ENCODE measurements at regions not wholly inside any gene's neighbourhood (a gene's known extent, or its start where the extent isn't known, plus 50 kb on each side); places are given as distances from the start of the nearest gene placed in this dataset.
"Not testable (repeated sequence)": the region's sequence is repeated elsewhere in the genome, so short reads cannot be mapped to it uniquely, and the experiment has no call there.

DNA sequence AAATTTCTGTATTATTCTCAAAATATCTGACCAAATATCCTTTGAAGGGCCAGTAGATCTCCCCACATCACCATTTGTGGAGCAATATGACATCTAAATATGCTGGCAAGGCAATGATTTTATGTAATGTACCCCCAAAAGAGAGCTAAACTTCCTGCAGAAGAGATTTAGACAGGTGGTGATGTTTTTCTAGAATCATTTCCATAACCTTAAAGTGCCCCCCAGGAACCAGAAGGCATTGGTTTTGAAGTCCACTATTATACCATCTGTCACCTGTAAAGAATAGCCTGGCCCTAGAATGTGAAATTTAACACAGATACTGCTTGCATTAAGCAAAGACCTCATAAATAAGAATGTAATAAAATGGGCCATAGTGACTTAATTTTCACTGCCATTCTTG, 77.9 kb upstream of the ABLIM1 start:
- no peak for DNase-seq

DNA sequence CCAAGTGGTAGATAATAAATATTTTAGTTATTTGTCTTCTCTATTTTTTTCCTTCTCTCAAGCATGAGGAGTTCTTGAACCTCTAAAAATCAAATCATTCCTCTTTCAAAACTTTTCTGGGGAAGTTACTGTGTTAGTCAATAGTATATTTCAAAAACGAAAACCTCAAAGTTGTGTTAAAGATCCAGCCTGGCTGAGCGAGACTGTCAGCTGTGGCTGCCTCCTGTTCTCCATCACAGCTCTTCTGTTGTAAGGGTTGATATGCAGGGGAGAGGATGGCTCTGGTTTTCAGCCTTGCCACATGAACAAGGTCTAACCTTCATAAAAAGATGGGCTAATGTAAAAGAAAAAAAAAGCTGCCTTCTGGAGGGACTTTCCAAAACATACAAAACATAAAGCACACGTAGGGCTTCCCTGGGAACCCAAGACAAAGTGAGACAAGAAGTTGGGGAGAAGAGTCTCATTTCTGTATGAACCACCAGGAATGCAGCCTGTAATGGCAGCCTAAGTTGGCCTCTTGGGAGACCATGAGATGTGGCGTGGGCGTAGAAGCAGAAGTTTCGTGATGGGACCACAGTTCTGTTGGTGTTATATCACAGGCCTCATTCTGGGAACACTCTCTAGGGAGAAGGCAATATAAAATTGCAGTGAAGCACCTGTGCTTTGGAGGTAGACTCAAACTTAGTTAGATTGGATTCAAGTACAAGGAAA, 77.9 kb upstream of the FHIP2A start:
- DNase-seq: no peak

DNA sequence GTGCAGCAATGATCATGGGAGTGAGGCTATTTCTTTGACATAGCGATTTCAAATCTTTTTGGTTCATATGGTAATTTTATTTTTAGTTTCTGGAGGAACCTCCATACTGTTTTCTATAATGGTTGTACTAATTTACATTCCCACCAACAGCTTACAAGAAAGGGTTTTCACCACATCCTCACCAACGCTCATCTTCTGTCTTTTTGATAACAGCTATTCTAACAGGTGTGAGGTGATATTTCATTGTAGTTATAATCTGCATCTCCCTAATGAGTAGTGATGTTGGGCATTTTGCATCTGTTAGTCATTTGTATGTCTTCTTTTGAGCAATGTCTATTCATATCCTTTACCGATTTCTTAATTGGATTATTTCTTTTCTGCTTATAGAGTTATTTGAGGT, 75.0 kb upstream of the FHIP2A start:
- DNase-seq: no peak

DNA sequence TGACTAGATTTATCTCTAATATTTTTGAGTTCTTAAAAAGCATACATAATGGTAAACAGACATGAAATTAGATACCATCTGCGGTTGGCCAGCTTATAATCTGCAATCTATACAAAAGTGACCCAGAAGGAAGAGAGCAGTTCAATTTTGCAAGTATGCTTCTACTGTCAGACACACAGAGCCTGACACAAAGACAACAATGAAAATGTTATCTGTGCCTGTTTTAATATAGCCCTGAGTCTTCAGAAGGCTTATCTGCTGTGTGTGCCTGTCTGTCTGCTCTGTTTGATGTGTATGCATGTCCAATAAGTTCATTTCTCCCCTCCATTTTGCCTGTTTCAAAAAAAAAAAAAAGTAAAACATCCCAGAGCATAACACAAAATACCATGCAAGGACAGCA, 73.3 kb upstream of the FHIP2A start:
- DNase-seq: no peak

DNA sequence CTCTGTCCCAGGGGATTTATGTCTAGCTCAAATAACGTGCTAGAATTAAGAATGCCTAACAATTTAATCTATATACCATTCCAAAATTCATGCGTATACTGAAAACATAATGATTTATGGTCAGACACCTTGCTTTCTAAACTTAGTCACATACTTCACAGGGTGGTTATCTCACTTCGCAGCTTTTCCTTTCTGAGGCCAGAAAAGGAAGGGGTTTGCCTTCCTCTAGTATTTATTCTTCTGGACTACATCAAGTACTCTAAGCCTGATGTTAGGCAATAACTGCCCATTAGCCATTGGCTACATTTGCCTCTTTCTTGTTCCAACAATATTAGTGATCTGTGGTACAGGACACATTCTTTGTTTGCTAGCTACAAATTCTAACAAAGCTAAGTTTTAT, 72.6 kb upstream of the FHIP2A start:
- DNase-seq: no peak

DNA sequence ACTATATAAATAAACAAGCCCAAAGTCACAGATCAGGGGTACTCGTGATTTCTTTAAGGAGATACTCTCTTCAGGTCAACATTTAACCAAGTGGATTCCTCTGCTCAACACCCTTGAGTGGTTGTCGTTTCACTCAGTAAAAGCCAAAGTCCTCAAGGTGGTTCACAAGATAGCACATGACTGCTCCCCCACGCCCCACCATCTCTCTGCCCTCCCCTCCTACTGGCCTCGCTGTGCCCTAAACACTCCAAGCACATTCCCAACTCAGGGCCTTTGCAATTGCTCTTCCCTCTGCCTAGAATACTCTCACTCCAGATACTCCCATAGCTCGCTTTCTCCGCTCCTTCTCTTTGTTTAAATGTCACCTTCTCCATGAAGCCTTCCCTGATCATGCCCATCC, 72.1 kb upstream of the FHIP2A start:
- no peak for DNase-seq

DNA sequence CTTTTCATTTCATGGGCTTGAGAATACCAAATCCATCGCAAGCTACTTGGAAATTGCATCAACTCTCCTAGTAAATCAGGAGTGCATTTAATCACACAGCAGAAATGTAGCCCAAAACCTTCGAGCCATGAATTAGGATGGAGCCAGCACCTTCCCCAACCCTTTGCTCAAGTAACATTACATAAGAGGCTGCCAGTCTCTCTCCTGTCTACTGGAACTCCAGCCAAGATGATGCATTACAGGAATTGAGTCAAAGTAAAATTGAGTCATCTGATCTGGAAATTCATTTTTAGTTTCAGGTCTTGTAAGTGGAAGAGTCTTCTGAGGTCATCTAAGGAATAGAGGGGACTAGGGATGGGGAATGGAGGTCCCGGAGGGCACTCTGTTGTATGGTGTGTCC, 69.7 kb upstream of the FHIP2A start:
- no peak for DNase-seq

DNA sequence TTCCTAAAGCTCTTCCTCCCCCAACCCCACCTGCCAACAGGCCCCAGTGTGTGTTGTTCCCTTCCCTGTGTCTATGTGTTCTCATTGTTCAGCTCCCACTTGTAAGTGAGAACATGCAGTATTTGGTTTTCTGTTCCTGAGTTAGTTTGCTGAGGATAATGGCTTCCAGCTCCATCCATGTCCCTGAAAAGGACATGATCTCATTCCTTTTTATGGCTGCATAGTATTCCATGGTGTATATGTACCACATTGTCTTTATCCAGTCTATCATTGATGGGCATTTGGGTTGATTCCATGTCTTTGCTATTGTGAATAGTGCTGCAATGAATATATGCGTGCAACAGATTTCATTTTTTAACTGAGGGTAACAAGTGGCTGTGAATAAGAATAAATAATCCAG, 69.0 kb upstream of the FHIP2A start:
- DNase-seq: not testable (repeated sequence)

DNA sequence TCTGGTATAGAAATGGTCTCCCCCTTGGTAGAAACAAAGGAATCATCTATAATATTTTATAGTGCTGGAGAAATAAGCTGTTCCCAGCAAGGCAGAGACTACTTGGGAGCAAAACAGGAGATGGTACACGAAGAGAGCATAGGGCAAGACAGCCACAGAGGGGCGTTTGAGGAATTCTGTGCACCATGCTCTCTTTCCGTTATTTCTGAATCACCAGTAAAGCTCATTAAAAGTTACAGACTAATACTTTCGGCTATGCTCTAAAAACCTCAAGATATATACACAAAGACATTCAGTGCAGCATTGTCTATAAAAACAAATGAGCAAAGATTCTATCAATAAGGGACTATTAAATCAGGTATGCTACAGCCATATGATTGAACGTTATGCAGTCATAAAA, 68.5 kb upstream of the FHIP2A start:
- no peak for DNase-seq

DNA sequence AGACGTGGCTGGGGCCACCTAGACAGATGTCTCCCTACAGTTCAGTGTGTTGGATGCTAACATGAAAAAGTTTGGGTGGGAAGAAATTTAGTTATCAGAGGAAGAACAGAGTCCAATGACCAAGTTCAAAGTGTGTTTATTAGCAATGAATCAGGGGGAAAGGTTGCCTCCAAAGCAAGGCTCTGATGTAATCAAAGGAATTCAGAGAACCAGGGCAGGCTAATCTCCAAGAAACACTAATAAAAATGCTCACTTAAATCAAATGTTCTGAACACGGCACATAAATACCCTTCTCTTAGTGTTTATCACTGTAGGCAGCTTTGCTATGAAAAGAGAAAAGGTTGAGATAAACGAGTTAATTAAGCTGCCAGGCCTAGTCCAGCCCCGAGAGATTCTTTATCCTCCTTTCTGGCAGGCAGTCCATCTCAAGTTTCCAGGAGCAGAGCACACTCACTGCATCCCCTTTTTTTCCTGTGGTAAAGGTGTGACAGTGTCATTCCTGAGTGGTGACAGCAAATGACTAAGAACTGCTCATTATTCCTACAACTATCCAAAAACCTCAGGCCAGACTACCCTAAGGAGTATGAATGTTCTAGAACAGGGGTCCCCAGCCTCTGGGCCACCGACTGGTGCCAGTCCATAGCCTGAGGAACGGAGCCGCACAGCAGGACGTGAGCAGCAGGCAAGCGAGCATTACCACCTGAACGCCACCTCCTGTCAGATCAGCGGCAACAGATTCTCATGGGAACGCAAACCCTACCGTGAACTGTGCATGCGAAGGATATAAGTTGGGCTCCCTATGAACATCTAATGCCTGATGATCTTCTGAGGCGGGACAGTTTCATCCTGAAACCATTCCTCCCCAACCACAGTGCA, 66.9 kb upstream of the FHIP2A start:
- no peak for DNase-seq

DNA sequence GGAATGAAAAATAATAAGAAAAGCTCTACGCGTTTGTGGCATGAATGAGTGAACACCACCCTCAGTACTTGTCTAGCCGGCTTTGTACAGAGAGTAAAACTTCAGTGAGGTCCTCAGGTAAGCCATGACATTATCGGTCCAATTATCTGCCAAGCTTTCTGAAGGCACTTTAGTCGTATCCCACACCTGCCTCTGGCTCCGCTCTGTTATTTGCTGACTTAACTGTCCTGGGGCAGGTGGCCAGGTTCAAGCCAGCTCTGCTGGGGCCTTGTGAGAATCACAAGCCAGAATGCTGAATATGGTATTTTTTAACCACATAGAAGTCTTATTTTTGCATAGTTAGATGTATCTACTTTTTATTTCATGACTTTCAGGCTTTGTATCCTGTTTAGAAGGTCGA, 66.0 kb upstream of the FHIP2A start:
- no peak for DNase-seq

DNA sequence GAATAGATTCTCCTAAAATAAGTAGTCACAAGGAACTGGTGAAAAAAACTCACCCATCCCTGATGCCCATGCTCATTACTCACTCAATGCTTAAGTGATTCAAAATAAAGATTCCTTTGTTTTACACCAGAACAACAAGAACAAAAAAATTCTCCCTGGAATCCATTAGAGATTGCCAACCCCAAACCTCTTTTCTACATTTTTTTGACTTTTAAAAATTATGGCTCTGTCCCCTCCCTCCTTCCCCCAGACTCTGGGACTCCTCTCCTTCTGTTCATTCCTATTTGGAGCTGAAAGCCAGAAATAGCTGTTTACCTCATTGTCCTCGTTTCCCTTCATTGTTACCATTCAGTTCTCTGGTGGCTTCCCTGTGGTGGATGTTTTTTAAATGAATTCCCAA, 63.2 kb upstream of the FHIP2A start:
- no peak for DNase-seq

DNA sequence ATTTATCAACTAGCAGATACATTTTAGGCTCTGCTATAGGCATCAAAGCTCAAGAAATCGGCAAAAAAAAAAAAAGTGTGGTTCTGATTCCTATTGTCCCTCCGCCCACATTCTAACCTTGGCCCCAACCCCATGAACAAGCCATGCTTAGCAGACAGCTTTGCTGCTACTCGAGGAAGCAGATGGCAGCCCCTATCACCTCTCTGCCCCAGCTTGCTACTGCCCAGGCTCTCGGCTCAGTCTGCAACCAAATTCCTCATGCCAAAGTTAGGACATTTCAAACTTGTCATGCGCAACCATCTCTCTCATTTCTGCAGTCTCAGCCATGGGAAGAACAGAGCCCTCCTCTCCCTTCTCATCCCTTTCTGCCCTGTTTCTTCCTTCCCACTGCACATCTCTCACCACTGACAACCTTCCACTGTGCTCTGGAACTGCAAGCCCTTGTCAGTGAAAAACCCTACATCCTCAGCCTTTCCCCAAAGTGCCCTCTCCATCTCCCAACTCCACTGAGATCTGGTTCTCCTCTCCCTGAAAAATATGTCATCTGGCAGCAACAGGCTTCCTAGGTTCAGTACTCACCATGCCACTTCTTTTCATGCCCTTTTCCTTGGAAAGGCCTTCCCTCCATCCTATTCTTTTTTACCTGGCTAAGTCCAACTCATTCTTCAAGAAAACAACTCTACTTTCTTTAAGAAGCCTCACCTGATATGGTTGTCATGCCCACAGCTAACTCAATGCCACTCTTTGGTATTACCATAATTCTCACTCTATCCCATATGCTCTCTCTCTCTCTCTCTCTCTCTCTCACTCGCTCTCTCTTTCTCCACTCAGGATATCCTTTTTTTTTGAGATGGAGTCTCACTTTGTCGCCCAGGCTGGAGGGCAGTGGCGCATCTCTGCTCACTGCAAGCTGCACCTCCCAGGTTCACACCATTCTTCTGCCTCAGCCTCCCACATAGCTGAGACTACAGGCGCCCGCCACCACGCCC, 60.1 kb upstream of the FHIP2A start:
- DNase-seq: no peak

DNA sequence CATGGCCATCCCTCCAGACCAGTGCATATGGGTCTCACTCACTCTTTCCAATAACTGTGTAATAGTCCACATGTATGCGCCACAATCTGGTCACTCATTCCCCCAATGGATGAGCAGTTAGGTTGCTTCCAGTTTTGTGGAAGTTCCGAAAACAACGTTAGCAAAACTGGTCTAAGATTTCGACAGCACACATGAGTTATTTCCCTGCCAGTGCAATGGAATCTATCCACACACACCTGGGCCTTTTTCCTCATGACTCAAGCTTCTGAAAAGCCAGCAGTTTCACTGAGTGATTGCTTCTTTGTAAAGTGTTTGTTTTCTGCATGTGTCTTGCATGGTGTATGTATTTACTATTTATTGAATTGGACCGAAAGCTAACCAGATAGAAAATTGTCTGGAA, 58.8 kb upstream of the FHIP2A start:
- no peak for DNase-seq

DNA sequence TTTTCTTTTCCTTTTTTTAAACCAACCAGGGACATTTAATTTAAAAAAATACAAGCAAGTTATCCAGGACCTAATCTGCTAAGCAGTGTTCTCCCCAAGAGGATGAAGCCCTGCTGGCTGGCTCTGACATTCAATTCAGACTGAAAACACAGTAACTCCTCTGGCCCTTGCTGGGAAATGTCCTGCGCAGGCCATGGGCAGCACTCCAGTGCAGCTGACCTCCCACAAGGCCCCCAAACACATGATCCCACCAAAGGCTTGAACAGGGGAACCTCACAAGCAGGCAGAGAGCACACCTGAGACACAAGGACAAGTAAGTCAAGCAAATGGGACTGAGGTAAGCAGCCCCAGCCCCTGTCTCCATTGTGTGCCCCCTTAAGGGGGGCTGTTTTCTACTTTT, 56.9 kb upstream of the FHIP2A start:
- DNase-seq: no peak

DNA sequence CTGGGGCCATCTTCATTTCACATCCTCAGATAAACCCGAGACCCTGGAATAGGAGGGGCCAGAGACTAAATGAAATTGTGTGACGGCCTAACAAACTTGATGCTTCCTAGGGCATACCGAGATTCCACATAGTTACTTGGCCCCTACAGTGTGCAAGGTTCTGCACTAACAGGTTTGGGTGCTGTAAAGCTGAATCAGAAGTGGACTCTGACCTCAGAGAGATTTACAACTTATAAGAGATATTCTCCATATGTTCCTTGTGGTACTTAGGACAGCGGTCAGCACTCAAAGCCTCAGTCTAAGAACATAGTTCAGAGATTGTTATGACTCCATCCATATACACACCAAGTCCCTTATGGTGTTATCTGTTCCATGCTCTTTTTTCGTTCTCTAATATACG, 55.1 kb upstream of the FHIP2A start:
- no peak for DNase-seq

DNA sequence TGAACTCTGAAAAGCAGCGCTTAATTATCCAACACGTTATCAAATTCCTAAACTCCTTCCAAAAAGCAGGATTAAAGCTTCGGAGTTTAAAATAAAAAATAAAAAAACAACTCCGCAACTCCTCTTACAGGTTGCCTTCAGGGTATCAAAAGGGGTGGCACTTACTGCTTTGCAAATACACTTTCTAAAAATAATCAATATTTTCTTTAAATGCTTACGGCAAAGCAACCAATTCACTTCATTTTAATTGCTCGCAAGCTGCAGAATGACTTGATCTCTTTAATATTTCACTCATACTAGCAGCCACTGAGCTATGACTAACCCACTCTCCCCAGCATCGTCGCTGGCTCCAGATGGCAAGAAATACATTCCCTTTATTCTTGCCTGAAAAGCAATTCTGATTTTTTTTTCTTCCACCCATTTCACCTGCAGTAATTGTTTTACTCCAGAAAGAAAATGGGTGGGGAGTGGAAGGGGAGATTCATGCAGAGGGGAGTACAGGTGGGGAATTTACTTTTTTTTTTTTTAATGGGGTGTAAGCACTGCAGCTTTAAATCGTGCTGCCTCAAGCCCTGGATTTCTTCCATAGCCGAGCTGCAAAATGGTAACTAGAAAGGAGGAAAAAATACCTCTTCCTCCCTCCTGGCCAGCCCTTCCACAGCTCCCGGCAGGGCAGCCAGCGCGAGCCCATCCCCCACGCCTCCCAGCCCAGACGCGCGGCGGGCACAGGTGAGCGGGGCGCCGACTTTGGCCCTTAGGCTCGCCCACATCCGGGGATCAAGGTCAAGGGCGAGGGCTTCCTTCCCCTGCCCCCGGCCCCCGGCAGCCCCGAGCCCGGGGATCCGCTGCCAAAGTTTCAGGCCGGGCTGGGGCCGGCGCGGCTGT, 54.2 kb upstream of the FHIP2A start:
- no peak for DNase-seq

DNA sequence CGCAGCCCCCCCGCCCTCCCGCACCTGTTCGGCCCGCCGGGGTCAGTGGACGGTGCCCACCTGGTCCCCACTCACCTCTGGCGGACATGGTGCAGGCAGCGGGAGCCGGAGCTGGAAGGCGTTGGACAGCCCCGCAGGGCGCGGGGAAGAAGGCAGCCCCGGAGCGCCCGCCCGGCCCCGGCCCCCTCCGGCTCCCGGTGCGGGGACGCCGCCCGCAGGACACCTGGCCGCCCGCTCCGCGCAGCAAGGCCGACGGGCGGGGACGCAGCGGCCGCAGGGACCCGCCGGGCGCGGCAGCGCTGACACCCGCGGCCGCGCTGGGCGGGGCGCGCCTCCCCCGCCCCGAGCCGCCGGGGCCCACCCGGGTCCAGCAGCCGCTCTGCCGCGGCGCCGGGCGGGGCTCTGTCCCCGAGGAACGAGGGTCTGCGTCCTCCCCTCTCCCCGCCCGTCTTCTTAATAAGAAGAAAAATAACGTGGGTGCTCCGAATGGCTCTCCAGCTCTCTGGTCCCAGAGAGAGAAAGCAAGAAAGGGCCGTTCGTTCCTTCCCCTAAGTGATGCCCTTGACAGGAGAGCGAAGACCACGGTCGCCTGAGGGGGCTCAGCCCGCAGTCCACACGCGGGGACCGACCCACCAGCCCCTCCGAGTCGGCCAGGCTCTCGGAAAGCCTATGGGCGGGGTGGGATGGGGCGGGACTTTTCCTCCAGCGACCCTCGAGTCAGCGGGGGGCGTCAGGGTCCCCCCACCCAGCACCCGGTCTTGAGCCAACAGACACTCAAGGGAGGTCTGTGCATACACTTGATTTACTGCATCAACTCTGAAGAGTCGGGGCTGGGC, 53.4 kb upstream of the FHIP2A start:
- no peak for DNase-seq

DNA sequence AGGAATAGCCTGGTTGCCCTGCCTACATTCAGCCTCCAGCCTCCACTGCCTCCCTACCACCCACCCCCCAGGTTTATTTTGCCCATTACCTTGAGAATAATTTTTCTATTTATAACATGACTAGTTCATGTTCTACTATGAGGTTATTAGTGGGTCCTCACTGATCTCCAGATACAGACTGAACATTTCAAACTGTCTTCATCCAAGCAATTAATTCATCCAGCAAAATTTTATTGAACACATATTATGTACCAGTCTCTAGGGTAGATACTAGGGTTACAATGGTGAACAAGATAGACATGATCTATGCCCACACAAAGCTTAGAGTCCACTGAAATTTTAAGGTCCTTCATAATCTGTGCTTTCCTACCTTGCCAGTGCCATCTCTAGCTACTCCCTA, 51.6 kb upstream of the FHIP2A start:
- DNase-seq: no peak

DNA sequence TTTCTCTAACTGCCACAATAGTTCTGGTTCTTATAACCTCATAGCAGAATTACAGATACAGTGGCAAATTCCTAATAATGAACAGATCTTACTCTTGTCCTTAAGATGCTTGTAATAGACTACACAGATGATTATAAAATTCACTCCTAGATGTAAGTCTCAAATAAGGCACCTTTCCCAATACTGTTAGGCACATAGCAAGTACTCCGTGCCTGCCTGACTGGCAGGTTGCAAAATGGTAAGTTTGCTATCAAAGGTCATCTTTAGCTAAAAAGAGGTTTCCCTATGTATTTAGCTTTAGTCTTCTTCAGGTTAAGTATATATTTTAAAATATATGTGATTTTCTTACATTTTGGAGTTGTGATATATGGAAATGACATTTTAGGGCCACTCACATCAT, 50.4 kb upstream of the FHIP2A start:
- DNase-seq: no peak

DNA sequence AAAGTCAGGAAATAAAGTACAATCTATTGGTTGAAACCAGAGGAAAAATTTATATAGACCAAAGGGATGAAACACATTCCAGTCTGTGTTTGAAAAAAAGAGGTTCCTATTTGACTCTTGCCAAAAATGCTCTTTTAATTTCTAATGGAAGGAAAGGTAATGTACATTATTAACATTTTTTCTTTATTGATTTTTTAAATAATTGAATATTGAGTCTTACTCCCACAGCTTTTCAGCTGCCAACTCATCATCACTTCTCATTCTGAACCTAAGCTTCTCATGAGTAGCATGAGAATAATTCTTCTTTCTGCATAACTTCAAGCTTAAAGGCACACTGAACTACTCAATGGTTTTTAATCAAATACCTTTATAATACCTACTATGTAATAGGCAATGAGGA, 49.8 kb upstream of the FHIP2A start:
- no peak for DNase-seq

Measured in right hindlimb (tissue), 1 donor.